Activated CD4-positive, alpha-beta T cell treated with anti-CD3 and anti-CD28 coated beads, Interleukin-2, amount 10 ng/mL, durations not matched to agents 24 days and 14 days (primary cell): ENCODE measurements at regions not wholly inside any gene's neighbourhood (a gene's known extent, or its start where the extent isn't known, plus 50 kb on each side); places are given as distances from the start of the nearest gene placed in this dataset.

Experiments used
- DNase-seq: peaks from one replicate; pipeline ENCODE4 v3.0.0; 2022
- H3K27ac Mint-ChIP-seq: one replicate; pipeline ENCODE4 v1.8.0; 2022; ENCODE audit warnings: mild to moderate bottlenecking, mixed read lengths
- H3K27me3 Mint-ChIP-seq: one replicate; pipeline ENCODE4 v1.8.0; 2022; ENCODE audit warnings: mixed read lengths
- H3K36me3 Mint-ChIP-seq: one replicate; pipeline ENCODE4 v1.8.0; 2022; ENCODE audit warnings: low read depth, mild to moderate bottlenecking, mixed read lengths
- H3K4me1 Mint-ChIP-seq: one replicate; pipeline ENCODE4 v1.8.0; 2021; ENCODE audit warnings: mixed read lengths
- H3K4me3 Mint-ChIP-seq: one replicate; pipeline ENCODE4 v1.8.0; 2022; ENCODE audit warnings: mild to moderate bottlenecking, moderate library complexity, mixed read lengths
- H3K9me3 Mint-ChIP-seq: one replicate; pipeline ENCODE4 v1.8.0; 2021; ENCODE audit warnings: mixed read lengths
- intact Hi-C: fragments of 100-400 bp; cut with micrococcal nuclease; formaldehyde crosslinking; loops from one replicate; pipeline ENCODE4 v1.15.1; 2023

DNA sequence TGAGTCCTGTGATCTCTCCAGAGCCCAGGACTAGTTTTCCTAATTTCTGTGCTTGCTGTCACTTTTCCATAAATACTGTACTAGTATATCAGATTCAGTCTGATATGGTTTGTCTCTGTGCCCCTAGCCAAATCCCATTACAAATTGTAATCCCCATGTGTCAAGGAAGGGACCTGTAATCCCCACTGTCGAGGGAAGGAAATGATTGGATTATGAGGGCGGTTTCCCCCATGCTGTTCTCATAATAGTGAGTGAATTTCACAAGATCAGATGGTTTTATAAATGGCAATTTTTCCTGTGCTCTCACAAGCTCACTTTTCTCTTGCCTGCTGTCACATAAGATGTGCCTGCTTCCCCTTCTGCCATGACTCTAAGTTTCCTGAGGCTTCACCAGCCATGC, 54.8 kb upstream of the IFRD1 start:
- no peaks in the 10 kb centered on the region for H3K9me3 Mint-ChIP-seq
- intact Hi-C loops, result no loop called here
- peaks cover 22% of the 10 kb centered on the region for H3K4me1 Mint-ChIP-seq
- no peaks in the 10 kb centered on the region for H3K36me3 Mint-ChIP-seq
- no peak overlapping the region for H3K27ac Mint-ChIP-seq
- H3K4me3 Mint-ChIP-seq, result no peak overlapping the region
- no peak for DNase-seq
- peaks cover 35% of the 10 kb centered on the region for H3K27me3 Mint-ChIP-seq

DNA sequence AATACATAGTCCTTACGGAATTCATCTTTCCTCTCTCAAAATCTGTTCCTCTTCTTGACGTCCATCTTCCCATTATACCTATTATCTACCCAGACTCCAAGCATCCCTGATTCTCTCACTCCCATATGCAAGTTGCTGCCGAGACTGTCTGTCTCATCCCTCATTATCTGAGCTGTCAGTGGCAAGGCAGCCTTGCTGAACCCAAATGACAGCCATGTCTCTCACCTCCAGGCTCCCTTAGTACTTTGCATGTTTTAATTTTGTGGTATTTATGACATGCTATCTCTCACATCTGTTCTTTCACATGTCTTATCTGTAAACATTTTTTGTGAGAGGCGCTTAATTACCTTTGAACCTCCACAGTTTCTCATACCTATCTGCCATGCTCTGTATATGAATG, 54.4 kb upstream of the IFRD1 start:
- Mint-ChIP-seq H3K4me3 (no peak overlapping the region), H3K27ac (no peak overlapping the region), H3K9me3 (no peaks in the 10 kb centered on the region), H3K4me1 (peaks cover 22% of the 10 kb centered on the region), H3K36me3 (no peaks in the 10 kb centered on the region), H3K27me3 (peaks cover 30% of the 10 kb centered on the region)
- DNase-seq, result no peak
- intact Hi-C loops, result no loop called here

DNA sequence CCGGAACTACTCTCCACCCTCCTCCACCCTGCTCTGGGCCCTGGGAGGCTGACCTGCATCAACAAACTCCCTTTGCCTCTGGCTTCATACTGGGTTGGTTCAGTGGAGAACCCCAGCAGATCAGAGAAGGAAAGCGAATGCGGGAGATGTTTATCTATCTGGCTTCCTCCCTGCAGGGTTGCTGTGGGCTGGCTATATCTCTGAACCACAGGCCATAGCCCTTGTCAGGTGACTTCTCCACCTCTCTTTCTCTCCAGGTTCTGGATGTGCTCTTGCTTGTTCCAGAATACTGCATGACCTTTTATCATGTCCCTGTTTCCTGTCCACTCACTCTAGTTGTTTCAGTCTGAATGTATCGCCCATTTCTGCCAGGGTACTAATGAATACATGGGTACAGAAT, 51.7 kb upstream of the IFRD1 start:
- Mint-ChIP-seq H3K4me3 (no peak overlapping the region), H3K36me3 (no peaks in the 10 kb centered on the region), H3K27me3 (peaks cover 28% of the 10 kb centered on the region), H3K4me1 (peaks cover 13% of the 10 kb centered on the region), H3K9me3 (no peaks in the 10 kb centered on the region), H3K27ac (no peak overlapping the region)
- intact Hi-C loops, result no loop called here
- DNase-seq, result peak; percentile 74

DNA sequence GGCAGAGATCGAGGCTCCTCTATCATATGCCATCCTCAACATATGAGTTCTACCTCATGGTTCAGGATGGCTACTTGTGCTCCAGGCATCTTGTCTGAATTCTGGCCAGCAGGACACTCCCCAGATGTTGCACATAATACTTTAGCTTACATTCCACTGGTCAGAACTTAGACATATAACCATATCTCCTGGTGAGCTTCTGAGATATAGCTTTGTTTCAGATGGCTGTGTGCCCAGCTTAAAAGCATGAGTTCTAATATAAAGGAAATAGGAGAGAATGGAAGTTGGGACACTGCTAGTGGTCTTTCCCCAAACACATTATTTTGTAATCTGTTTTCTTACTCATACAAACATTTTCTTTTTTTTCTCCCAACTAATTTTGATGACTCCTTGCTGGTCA, 50.8 kb upstream of the IFRD1 start:
- Mint-ChIP-seq H3K4me3 (no peak overlapping the region), H3K36me3 (no peaks in the 10 kb centered on the region), H3K27ac (no peak overlapping the region), H3K27me3 (peaks cover 21% of the 10 kb centered on the region), H3K9me3 (no peaks in the 10 kb centered on the region), H3K4me1 (peaks cover 13% of the 10 kb centered on the region)
- intact Hi-C loops, result no loop called here
- DNase-seq, result no peak

DNA sequence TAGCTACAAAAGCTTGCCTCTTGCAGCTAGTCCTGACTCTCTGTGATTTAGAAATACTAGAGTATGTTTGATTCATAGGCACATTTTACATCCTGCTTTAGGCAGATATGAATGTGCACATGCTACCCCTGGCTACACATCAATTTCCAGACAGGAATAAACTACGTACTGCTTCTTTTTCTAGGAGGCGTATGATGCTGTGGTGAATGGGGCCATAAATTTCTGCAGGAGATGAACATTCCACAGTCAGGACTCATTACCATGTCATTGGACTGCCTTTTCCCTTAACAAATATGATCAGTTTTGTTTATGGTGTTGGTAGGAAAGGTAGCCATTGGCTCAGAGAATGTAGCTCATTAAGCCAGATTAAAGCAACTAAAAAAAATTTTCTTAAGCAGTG, 50.1 kb upstream of the IFRD1 start:
- DNase-seq, result peak; percentile 39
- Mint-ChIP-seq H3K4me1 (peaks cover 13% of the 10 kb centered on the region), H3K36me3 (no peaks in the 10 kb centered on the region), H3K4me3 (no peak overlapping the region), H3K27me3 (peaks cover 23% of the 10 kb centered on the region), H3K9me3 (no peaks in the 10 kb centered on the region), H3K27ac (no peak overlapping the region)
- intact Hi-C loops, result no loop called here
